ENCODE measurements at regions not wholly inside any gene's neighbourhood (a gene's known extent, or its start where the extent isn't known, plus 50 kb on each side); places are given as distances from the start of the nearest gene placed in this dataset.

GRCh38 chr13:69040898-69041297 lies 1066.7 kb upstream of the ATXN8OS start:
- no peak overlapping the region for H3K4me2 ChIP-seq (ENCODE audit: extremely low read depth, insufficient read depth, low read length)
- H3K9me3 ChIP-seq (ENCODE audit: control insufficient read depth, insufficient read depth, low read depth, low read length), result no peaks in the 10 kb centered on the region
- no peaks in the 10 kb centered on the region for H3K79me2 ChIP-seq (ENCODE audit: control insufficient read depth, insufficient read depth, low read length)
- no peak overlapping the region for H3K9ac ChIP-seq (ENCODE audit: insufficient read depth, low read length)
- no peaks in the 10 kb centered on the region for H4K20me1 ChIP-seq (ENCODE audit: control insufficient read depth, extremely low read depth, insufficient read depth, low read length)
- no peaks in the 10 kb centered on the region for H3K36me3 ChIP-seq (ENCODE audit: control insufficient read depth, insufficient read depth, low read length)
- TF ChIP-seq CTCF (conservative IDR thresholded peaks at IDR 0.05 in 1 of 2, IDR thresholded peaks at IDR 0.05 in 1 of 2; ENCODE audit: low read depth in 1 of 2, low read length in 2 of 2) (no peak), EZH2 (IDR thresholded peaks at IDR 0.05; ENCODE audit: low read length, missing control alignments) (no peak)
- no peaks in the 10 kb centered on the region for H3K4me1 ChIP-seq (ENCODE audit: control insufficient read depth, extremely low read depth, insufficient read depth, low read length)
- no peaks in the 10 kb centered on the region for H3K27me3 ChIP-seq (ENCODE audit: control insufficient read depth, insufficient read depth, low read length)
- no peak overlapping the region for H3K4me3 ChIP-seq (replicated peaks in 1 of 4; ENCODE audit: control extremely low read depth in 1 of 4, insufficient read depth in 1 of 4, low read depth in 3 of 4, low read length in 4 of 4)
- no peak overlapping the region for H2AFZ ChIP-seq (ENCODE audit: low read length)
- no peak for DNase-seq (ENCODE audit: low read depth in 2 of 2)
- no peak overlapping the region for H3K27ac ChIP-seq (ENCODE audit: insufficient read depth, low read length)

DNA sequence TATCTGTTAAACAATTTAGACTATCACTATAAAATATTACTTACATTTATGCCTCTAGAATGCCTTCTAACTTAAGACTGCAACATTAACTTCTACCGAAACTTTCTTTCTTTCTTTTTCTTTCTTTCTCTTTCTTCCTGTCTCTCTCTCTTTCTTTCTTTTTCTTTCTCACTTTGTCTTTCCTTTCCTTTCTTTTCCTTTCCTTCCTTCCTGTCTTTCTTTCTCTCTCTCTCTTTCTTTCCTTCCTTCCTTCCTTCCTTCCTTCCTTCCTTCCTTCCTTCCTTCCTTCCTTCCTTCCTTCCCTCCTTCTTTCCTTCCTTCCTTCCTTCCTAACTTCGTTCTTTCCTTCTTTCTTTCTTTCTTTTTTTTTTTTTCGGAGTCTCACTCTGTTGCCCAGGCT lies 1071.9 kb upstream of the ATXN8OS start:
- H2AFZ ChIP-seq (ENCODE audit: low read length), result no peak overlapping the region
- H3K4me3 ChIP-seq (replicated peaks in 1 of 4; ENCODE audit: control extremely low read depth in 1 of 4, insufficient read depth in 1 of 4, low read depth in 3 of 4, low read length in 4 of 4), result no peak overlapping the region
- DNase-seq (ENCODE audit: low read depth in 2 of 2), result no peak
- H3K4me1 ChIP-seq (ENCODE audit: control insufficient read depth, extremely low read depth, insufficient read depth, low read length), result no peaks in the 10 kb centered on the region
- no peak for TF ChIP-seq CTCF (conservative IDR thresholded peaks at IDR 0.05 in 1 of 2, IDR thresholded peaks at IDR 0.05 in 1 of 2; ENCODE audit: low read depth in 1 of 2, low read length in 2 of 2)
- no peak for TF ChIP-seq EZH2 (IDR thresholded peaks at IDR 0.05; ENCODE audit: low read length, missing control alignments)
- H3K79me2 ChIP-seq (ENCODE audit: control insufficient read depth, insufficient read depth, low read length), result no peaks in the 10 kb centered on the region
- H3K9me3 ChIP-seq (ENCODE audit: control insufficient read depth, insufficient read depth, low read depth, low read length), result no peaks in the 10 kb centered on the region
- no peak overlapping the region for H3K27ac ChIP-seq (ENCODE audit: insufficient read depth, low read length)
- no peak overlapping the region for H3K4me2 ChIP-seq (ENCODE audit: extremely low read depth, insufficient read depth, low read length)
- no peaks in the 10 kb centered on the region for H4K20me1 ChIP-seq (ENCODE audit: control insufficient read depth, extremely low read depth, insufficient read depth, low read length)
- H3K27me3 ChIP-seq (ENCODE audit: control insufficient read depth, insufficient read depth, low read length), result no peaks in the 10 kb centered on the region
- H3K9ac ChIP-seq (ENCODE audit: insufficient read depth, low read length), result no peak overlapping the region
- no peaks in the 10 kb centered on the region for H3K36me3 ChIP-seq (ENCODE audit: control insufficient read depth, insufficient read depth, low read length)

DNA sequence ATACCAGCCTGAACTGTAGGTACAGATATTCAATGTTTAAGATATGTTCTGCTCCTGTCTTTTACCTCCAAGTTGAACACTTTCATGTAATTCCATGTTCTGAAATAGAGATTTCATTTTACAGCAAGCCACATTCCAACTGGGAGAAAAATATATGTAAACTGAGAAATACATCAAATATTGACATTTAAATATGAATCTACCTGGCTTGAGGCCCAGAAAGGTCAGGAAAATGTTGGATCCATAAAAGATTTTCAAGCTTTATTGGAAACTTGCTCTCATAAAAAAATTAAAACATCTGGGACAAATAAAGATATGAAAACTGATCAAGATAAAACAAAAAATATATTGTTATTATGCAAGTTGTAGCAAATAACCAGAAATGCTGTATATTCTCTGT lies 1078.7 kb upstream of the ATXN8OS start:
- Histone ChIP-seq H3K27ac (ENCODE audit: insufficient read depth, low read length) (no peak overlapping the region), H3K4me3 (replicated peaks in 1 of 4; ENCODE audit: control extremely low read depth in 1 of 4, insufficient read depth in 1 of 4, low read depth in 3 of 4, low read length in 4 of 4) (no peak overlapping the region), H3K9ac (ENCODE audit: insufficient read depth, low read length) (no peak overlapping the region), H3K9me3 (ENCODE audit: control insufficient read depth, insufficient read depth, low read depth, low read length) (no peaks in the 10 kb centered on the region), H2AFZ (ENCODE audit: low read length) (no peak overlapping the region), H3K4me1 (ENCODE audit: control insufficient read depth, extremely low read depth, insufficient read depth, low read length) (no peaks in the 10 kb centered on the region), H3K36me3 (ENCODE audit: control insufficient read depth, insufficient read depth, low read length) (no peaks in the 10 kb centered on the region), H3K79me2 (ENCODE audit: control insufficient read depth, insufficient read depth, low read length) (no peaks in the 10 kb centered on the region), H4K20me1 (ENCODE audit: control insufficient read depth, extremely low read depth, insufficient read depth, low read length) (no peaks in the 10 kb centered on the region), H3K4me2 (ENCODE audit: extremely low read depth, insufficient read depth, low read length) (no peak overlapping the region), H3K27me3 (ENCODE audit: control insufficient read depth, insufficient read depth, low read length) (no peaks in the 10 kb centered on the region)
- no peak for TF ChIP-seq CTCF (conservative IDR thresholded peaks at IDR 0.05 in 1 of 2, IDR thresholded peaks at IDR 0.05 in 1 of 2; ENCODE audit: low read depth in 1 of 2, low read length in 2 of 2)
- no peak for TF ChIP-seq EZH2 (IDR thresholded peaks at IDR 0.05; ENCODE audit: low read length, missing control alignments)
- no peak for DNase-seq (ENCODE audit: low read depth in 2 of 2)

Data from fibroblast of lung (primary cell).